Smooth muscle cell (in vitro differentiated cells): ENCODE measurements at regions not wholly inside any gene's neighbourhood (a gene's known extent, or its start where the extent isn't known, plus 50 kb on each side); places are given as distances from the start of the nearest gene placed in this dataset.

Source experiments
- DNase-seq: peaks from one replicate; lab custom pipeline; 2025; ENCODE audit not compliant: unreplicated experiment; lab: John Stamatoyannopoulos, UW
- H2AFZ ChIP-seq: fragments of 200-600 bp; sonication (generic); 2 replicates; pipeline ENCODE4 v1.6.0; 2016; ENCODE audit warnings: antibody characterized with exemption, low read depth, mild to moderate bottlenecking
- H3F3A ChIP-seq: fragments of 200-600 bp; sonication (generic); 2 replicates; pipeline ENCODE4 v1.6.0; 2017; ENCODE audit warnings: antibody characterized with exemption, low read depth
- H3K27ac ChIP-seq: fragments of 200-600 bp; sonication (generic); 2 replicates; pipeline ENCODE4 v1.5.1; 2016; ENCODE audit warnings: low read depth, mild to moderate bottlenecking
- H3K27me3 ChIP-seq: fragments of 200-600 bp; sonication (generic); 2 replicates; pipeline ENCODE4 v1.6.1; 2016; ENCODE audit warnings: low read depth, mild to moderate bottlenecking
- H3K36me3 ChIP-seq: fragments of 200-600 bp; sonication (generic); 2 replicates; pipeline ENCODE4 v1.5.1; 2016; ENCODE audit warnings: low read depth
- H3K4me1 ChIP-seq: fragments of 200-600 bp; sonication (generic); 2 replicates; pipeline ENCODE4 v1.5.1; 2016; ENCODE audit warnings: low read depth
- H3K4me2 ChIP-seq: fragments of 200-600 bp; sonication (generic); 2 replicates; pipeline ENCODE4 v1.6.0; 2016; ENCODE audit warnings: mild to moderate bottlenecking
- H3K4me3 ChIP-seq: fragments of 200-600 bp; sonication (generic); 2 replicates; pipeline ENCODE4 v1.5.1; 2016; ENCODE audit warnings: mild to moderate bottlenecking
- H3K79me2 ChIP-seq: fragments of 200-600 bp; sonication (generic); 2 replicates; pipeline ENCODE4 v1.6.0; 2016; ENCODE audit warnings: low read depth, mild to moderate bottlenecking
- H3K9ac ChIP-seq: fragments of 200-600 bp; sonication (generic); 2 replicates; pipeline ENCODE4 v1.6.0; 2016; ENCODE audit warnings: low read depth
- H3K9me3 ChIP-seq: fragments of 200-600 bp; sonication (generic); replicated peaks from 2 replicates; pipeline ENCODE4 v1.5.1; 2016; ENCODE audit warnings: low read depth
- H4K20me1 ChIP-seq: fragments of 200-600 bp; sonication (generic); 2 replicates; pipeline ENCODE4 v1.6.0; 2016; ENCODE audit warnings: low read depth
- CTCF ChIP-seq: fragments of 200-600 bp; sonication (generic); IDR thresholded peaks from 2 replicates; pipeline ENCODE4 v1.5.1; 2017; ENCODE audit warnings: borderline replicate concordance, mild to moderate bottlenecking, antibody characterized with exemption; ENCODE audit not compliant: insufficient read depth, poor library complexity, severe bottlenecking
- WGBS: methylation state at CpG from one replicate; pipeline ENCODE4 v1.1.7; 2016; ENCODE audit warnings: low lambda C conversion rate; 5-methylcytosine and 5-hydroxymethylcytosine counted together

DNA sequence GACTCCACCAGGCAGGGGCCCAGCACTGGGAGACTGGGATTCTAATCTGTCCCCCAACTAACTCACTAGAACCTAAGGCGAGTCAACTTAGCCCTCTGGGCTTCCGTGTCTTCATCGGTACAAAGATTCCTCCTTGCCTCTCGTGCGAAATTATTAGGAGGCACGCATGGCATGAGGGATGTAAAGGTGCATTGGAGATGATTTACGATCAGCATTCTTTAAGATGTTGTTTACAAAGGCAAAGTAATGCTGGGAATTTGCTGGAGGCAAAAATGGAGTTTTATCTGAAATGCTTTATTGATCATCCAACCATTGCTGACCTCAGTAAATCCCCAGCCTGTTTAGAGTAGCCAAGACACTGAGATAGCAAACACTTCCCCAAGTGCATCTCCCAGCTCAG is 171.8 kb upstream of the KLHL29 start:
- no peaks in the 10 kb centered on the region for H3K4me1 ChIP-seq
- H3K9ac ChIP-seq = no peak overlapping the region
- no peaks in the 10 kb centered on the region for H3K9me3 ChIP-seq
- WGBS = 81% methylated on average over 7 of the region's 7 CpGs
- no peak overlapping the region for H3K4me2 ChIP-seq
- H3K27me3 ChIP-seq = no peaks in the 10 kb centered on the region
- TF ChIP-seq CTCF = no peak
- no peaks in the 10 kb centered on the region for H3F3A ChIP-seq
- H2AFZ ChIP-seq = no peak overlapping the region
- no peak overlapping the region for H3K27ac ChIP-seq
- H3K36me3 ChIP-seq = no peaks in the 10 kb centered on the region
- H3K4me3 ChIP-seq = no peak overlapping the region
- no peaks in the 10 kb centered on the region for H4K20me1 ChIP-seq
- no peaks in the 10 kb centered on the region for H3K79me2 ChIP-seq
- no peak for DNase-seq

DNA sequence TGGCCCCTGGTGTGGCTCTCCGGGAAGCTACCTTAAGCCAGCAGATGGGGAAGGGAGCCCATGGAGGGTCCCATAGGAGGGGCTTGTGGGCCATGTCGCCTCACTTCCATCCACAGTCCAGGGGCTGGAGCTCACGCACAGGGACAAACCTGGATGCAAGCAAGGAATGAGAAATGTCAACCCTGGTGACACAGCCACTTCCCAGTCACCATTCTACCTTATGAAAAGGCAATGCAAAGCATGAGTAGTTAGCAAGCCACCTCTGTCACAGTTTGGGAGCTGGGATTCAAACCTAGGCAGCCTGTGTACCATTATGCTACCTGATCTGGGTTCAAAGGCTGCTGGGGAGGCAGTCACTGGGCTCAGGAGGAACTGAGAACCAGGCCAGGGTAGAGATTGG is 170.0 kb upstream of the KLHL29 start:
- Histone ChIP-seq H3K9ac (no peak overlapping the region), H3K9me3 (no peaks in the 10 kb centered on the region), H3K4me1 (no peaks in the 10 kb centered on the region), H3K27ac (no peak overlapping the region), H3K27me3 (no peaks in the 10 kb centered on the region), H3K4me2 (no peak overlapping the region), H3K4me3 (no peak overlapping the region), H4K20me1 (no peaks in the 10 kb centered on the region), H3K36me3 (no peaks in the 10 kb centered on the region), H3K79me2 (no peaks in the 10 kb centered on the region), H2AFZ (no peak overlapping the region), H3F3A (no peaks in the 10 kb centered on the region)
- TF ChIP-seq CTCF = no peak
- DNase-seq = no peak
- WGBS = 97% methylated on average over 3 of the region's 3 CpGs

GRCh38 chr2:23219666-23220065 is 165.3 kb upstream of the KLHL29 start:
- no peaks in the 10 kb centered on the region for H3K36me3 ChIP-seq
- no peaks in the 10 kb centered on the region for H4K20me1 ChIP-seq
- H3K9me3 ChIP-seq = no peaks in the 10 kb centered on the region
- TF ChIP-seq CTCF = no peak
- no peaks in the 10 kb centered on the region for H3F3A ChIP-seq
- 76% methylated on average over 4 of the region's 4 CpGs for WGBS
- DNase-seq = no peak
- no peaks in the 10 kb centered on the region for H3K27me3 ChIP-seq
- H3K4me1 ChIP-seq = no peaks in the 10 kb centered on the region
- no peak overlapping the region for H3K4me2 ChIP-seq
- H3K79me2 ChIP-seq = no peaks in the 10 kb centered on the region
- H3K4me3 ChIP-seq = no peak overlapping the region
- H3K27ac ChIP-seq = no peak overlapping the region
- no peak overlapping the region for H2AFZ ChIP-seq
- H3K9ac ChIP-seq = no peak overlapping the region

- no peak for DNase-seq
- H3K79me2 ChIP-seq = no peaks in the 10 kb centered on the region
- no peak overlapping the region for H2AFZ ChIP-seq
- H3K36me3 ChIP-seq = no peaks in the 10 kb centered on the region
- WGBS = 62% methylated on average over 2 of the region's 2 CpGs
- no peak overlapping the region for H3K4me3 ChIP-seq
- H3K27me3 ChIP-seq = no peaks in the 10 kb centered on the region
- no peaks in the 10 kb centered on the region for H4K20me1 ChIP-seq
- no peak for TF ChIP-seq CTCF
- no peaks in the 10 kb centered on the region for H3K4me1 ChIP-seq
- H3K27ac ChIP-seq = no peak overlapping the region
- no peak overlapping the region for H3K9ac ChIP-seq
- no peaks in the 10 kb centered on the region for H3F3A ChIP-seq
- H3K4me2 ChIP-seq = no peak overlapping the region
- H3K9me3 ChIP-seq = no peaks in the 10 kb centered on the region
Observed at GRCh38 chr2:23220513-23221094, 164.4 kb upstream of the KLHL29 start.
